Right atrium auricular region (tissue), 2 donors: ENCODE measurements at regions not wholly inside any gene's neighbourhood (a gene's known extent, or its start where the extent isn't known, plus 50 kb on each side); places are given as distances from the start of the nearest gene placed in this dataset.
A peak's percentile ranks its signal among the peaks of the same experiment; 100 is the strongest.

Source experiments
- DNase-seq: peaks from one replicate; pipeline ENCODE4 v3.0.0-alpha.2; 2019; ENCODE audit warnings: low spot score
- H3K27ac ChIP-seq, 2 donors: fragments of 200-600 bp; sonication (generic); 1 replicate in 1 of 2; 2 replicates in 1 of 2; pipeline ENCODE4 v1.5.1; 2016 to 2019
- H3K27me3 ChIP-seq, 2 donors: fragments of 200-600 bp; sonication (generic); one replicate each; pipeline versions ENCODE4 v1.5.1 to v1.6.0; 2017 to 2019
- H3K36me3 ChIP-seq: fragments of 200-600 bp; sonication (generic); one replicate; pipeline ENCODE4 v1.5.1; 2016
- H3K4me1 ChIP-seq, 2 donors: fragments of 200-600 bp; sonication (generic); one replicate each; pipeline versions ENCODE4 v1.5.1 to v1.6.0; 2017 to 2019
- H3K4me3 ChIP-seq, 2 donors: fragments of 200-600 bp; sonication (generic); 1 replicate in 1 of 2; 2 replicates in 1 of 2; pipeline ENCODE4 v1.5.1; 2017 to 2019; ENCODE audit warnings: mild to moderate bottlenecking in 1 of 2, moderate library complexity in 1 of 2
- H3K9me3 ChIP-seq, 2 donors: fragments of 200-600 bp; sonication (generic); one replicate each; pipeline ENCODE4 v1.5.1; 2019
- CTCF ChIP-seq, 2 donors: fragments of 200-600 bp; sonication (generic); IDR thresholded peaks; one replicate each; pipeline ENCODE4 v1.5.1; 2019; ENCODE audit warnings: antibody characterized with exemption in 2 of 2

GRCh38 chr2:121033461-121033996 is 251.5 kb downstream of the TFCP2L1 start:
- Histone ChIP-seq H3K4me1 (peaks cover 0 to 2% of the 10 kb centered on the region in 2 donors), H3K36me3 (no peaks in the 10 kb centered on the region), H3K27me3 (no peaks in the 10 kb centered on the region), H3K9me3 (no peaks in the 10 kb centered on the region), H3K27ac (no peak overlapping the region), H3K4me3 (no peak overlapping the region)
- DNase-seq, result no peak
- no peak for TF ChIP-seq CTCF (IDR thresholded peaks at IDR 0.05)

- Histone ChIP-seq H3K4me3 (no peak overlapping the region), H3K36me3 (no peaks in the 10 kb centered on the region), H3K9me3 (no peaks in the 10 kb centered on the region), H3K27me3 (no peaks in the 10 kb centered on the region), H3K27ac (no peak overlapping the region), H3K4me1 (peaks cover 0 to 7% of the 10 kb centered on the region in 2 donors)
- DNase-seq, result no peak
- TF ChIP-seq CTCF (IDR thresholded peaks at IDR 0.05), result no peak
Measured at GRCh38 chr2:121034551-121034950, 250.5 kb downstream of the TFCP2L1 start.

- H3K4me3 ChIP-seq, result no peak overlapping the region
- no peaks in the 10 kb centered on the region for H3K36me3 ChIP-seq
- H3K9me3 ChIP-seq, result no peaks in the 10 kb centered on the region
- H3K27ac ChIP-seq, result no peak overlapping the region
- no peaks in the 10 kb centered on the region for H3K27me3 ChIP-seq
- no peak for DNase-seq
- H3K4me1 ChIP-seq, result peaks cover 0 to 7% of the 10 kb centered on the region in 2 donors
- TF ChIP-seq CTCF (IDR thresholded peaks at IDR 0.05), result no peak
Measured at GRCh38 chr2:121036226-121036692, 248.7 kb downstream of the TFCP2L1 start.

- no peak for DNase-seq
- H3K4me1 ChIP-seq, result peaks cover 0 to 7% of the 10 kb centered on the region in 2 donors
- no peaks in the 10 kb centered on the region for H3K27me3 ChIP-seq
- H3K4me3 ChIP-seq, result no peak overlapping the region
- TF ChIP-seq CTCF (IDR thresholded peaks at IDR 0.05), result no peak
- no peak overlapping the region for H3K27ac ChIP-seq
- H3K9me3 ChIP-seq, result no peaks in the 10 kb centered on the region
- no peaks in the 10 kb centered on the region for H3K36me3 ChIP-seq
Measured at GRCh38 chr2:121037480-121037879, 247.5 kb downstream of the TFCP2L1 start.

GRCh38 chr2:121038031-121038430 is 247.0 kb downstream of the TFCP2L1 start:
- no peak overlapping the region for H3K4me3 ChIP-seq
- TF ChIP-seq CTCF (IDR thresholded peaks at IDR 0.05), result no peak
- no peaks in the 10 kb centered on the region for H3K36me3 ChIP-seq
- H3K9me3 ChIP-seq, result no peaks in the 10 kb centered on the region
- DNase-seq, result peak; percentile 44
- peaks cover 0 to 7% of the 10 kb centered on the region in 2 donors for H3K4me1 ChIP-seq
- no peaks in the 10 kb centered on the region for H3K27me3 ChIP-seq
- H3K27ac ChIP-seq, result no peak overlapping the region

GRCh38 chr2:121038431-121038830 is 246.6 kb downstream of the TFCP2L1 start:
- Histone ChIP-seq H3K4me3 (no peak overlapping the region), H3K27ac (no peak overlapping the region), H3K9me3 (no peaks in the 10 kb centered on the region), H3K4me1 (peaks cover 0 to 7% of the 10 kb centered on the region in 2 donors), H3K27me3 (no peaks in the 10 kb centered on the region), H3K36me3 (no peaks in the 10 kb centered on the region)
- no peak for DNase-seq
- no peak for TF ChIP-seq CTCF (IDR thresholded peaks at IDR 0.05)
